PC-9 (cell line): ENCODE measurements at regions not wholly inside any gene's neighbourhood (a gene's known extent, or its start where the extent isn't known, plus 50 kb on each side); places are given as distances from the start of the nearest gene placed in this dataset.
"Not testable (repeated sequence)": the region's sequence is repeated elsewhere in the genome, so short reads cannot be mapped to it uniquely, and the experiment has no call there.

Source experiments
- EZH2 ChIP-seq: fragments of 200-600 bp; sonication (generic); IDR thresholded peaks from 2 replicates; pipeline ENCODE4 v1.8.0; 2017; ENCODE audit warnings: antibody characterized with exemption, low read depth
- TF ChIP-seq, protein P1 (sequence below): fragments of 200-600 bp; sonication (generic); conservative IDR thresholded peaks from 2 replicates; pipeline ENCODE4 v1.6.1; 2017; ENCODE audit warnings: mixed run types, antibody characterized with exemption, mild to moderate bottlenecking, moderate library complexity

DNA sequence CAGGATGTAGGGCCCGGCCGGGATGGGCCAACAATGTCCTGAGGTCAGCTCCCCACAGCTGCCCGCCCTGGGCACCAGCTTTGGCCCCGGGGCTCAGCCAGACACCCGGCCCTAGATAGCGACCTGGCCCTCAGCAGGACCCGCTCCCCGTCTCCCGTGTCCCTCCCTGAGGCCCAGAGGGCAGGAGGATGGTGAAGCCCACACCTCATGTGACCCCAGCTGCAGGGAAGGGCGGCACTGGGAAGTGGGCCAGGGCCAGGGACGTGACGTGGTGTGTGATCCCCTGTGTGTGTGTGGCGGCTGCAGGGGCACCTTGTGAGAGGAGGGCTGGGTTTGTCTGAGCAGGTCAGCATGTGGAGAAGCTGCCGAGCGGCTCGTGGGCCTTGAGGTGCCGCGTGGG is 213.9 kb downstream of the TMEM121 start:
- TF ChIP-seq EZH2: not testable (repeated sequence)
- TF ChIP-seq, protein P1, sequence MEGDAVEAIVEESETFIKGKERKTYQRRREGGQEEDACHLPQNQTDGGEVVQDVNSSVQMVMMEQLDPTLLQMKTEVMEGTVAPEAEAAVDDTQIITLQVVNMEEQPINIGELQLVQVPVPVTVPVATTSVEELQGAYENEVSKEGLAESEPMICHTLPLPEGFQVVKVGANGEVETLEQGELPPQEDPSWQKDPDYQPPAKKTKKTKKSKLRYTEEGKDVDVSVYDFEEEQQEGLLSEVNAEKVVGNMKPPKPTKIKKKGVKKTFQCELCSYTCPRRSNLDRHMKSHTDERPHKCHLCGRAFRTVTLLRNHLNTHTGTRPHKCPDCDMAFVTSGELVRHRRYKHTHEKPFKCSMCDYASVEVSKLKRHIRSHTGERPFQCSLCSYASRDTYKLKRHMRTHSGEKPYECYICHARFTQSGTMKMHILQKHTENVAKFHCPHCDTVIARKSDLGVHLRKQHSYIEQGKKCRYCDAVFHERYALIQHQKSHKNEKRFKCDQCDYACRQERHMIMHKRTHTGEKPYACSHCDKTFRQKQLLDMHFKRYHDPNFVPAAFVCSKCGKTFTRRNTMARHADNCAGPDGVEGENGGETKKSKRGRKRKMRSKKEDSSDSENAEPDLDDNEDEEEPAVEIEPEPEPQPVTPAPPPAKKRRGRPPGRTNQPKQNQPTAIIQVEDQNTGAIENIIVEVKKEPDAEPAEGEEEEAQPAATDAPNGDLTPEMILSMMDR: not testable (repeated sequence)
